MCF 10A (cell line): ENCODE measurements at regions not wholly inside any gene's neighbourhood (a gene's known extent, or its start where the extent isn't known, plus 50 kb on each side); places are given as distances from the start of the nearest gene placed in this dataset.

Experiments used
- BruUV-seq: library from RNA; stranded (reverse); fragments of 400-500 nt; replicated peaks from 2 replicates; lab custom pipeline; 2021; lab: Mats Ljungman, UMichigan
- CTCF ChIA-PET: fragments of 300-600 bp; sonication (Branson Sonifier 250); formaldehyde crosslinking; extraction: SDS; loops from one replicate; lab custom pipeline; 2021; ENCODE audit warnings: antibody characterized with exemption, inconsistent platforms; lab: Yijun Ruan, JAX
- POLR2A ChIA-PET: fragments of 300-600, 350-650 bp; sonication (Branson Sonifier 250); formaldehyde crosslinking; extraction: SDS; loops from one replicate; lab custom pipeline; 2020; ENCODE audit warnings: antibody characterized with exemption, inconsistent platforms; lab: Yijun Ruan, JAX
- DNase-seq: peaks from one replicate; pipeline ENCODE4 v3.0.0-alpha.2; 2018; ENCODE audit not compliant: unreplicated experiment
- H3K27ac Mint-ChIP-seq: one replicate; pipeline ENCODE4 v1.8.0; 2022; ENCODE audit warnings: mild to moderate bottlenecking, low read depth, mixed read lengths; ENCODE audit not compliant: unreplicated experiment
- H3K27me3 Mint-ChIP-seq: one replicate; pipeline ENCODE4 v1.8.0; 2022; ENCODE audit warnings: mixed read lengths; ENCODE audit not compliant: insufficient read depth, unreplicated experiment
- H3K36me3 Mint-ChIP-seq: one replicate; pipeline ENCODE4 v1.8.0; 2022; ENCODE audit warnings: mild to moderate bottlenecking, moderate library complexity, mixed read lengths; ENCODE audit not compliant: insufficient read depth, unreplicated experiment
- H3K4me1 Mint-ChIP-seq: one replicate; pipeline ENCODE4 v1.8.0; 2022; ENCODE audit warnings: mixed read lengths; ENCODE audit not compliant: insufficient read depth, unreplicated experiment
- H3K4me3 Mint-ChIP-seq: one replicate; pipeline ENCODE4 v1.8.0; 2022; ENCODE audit warnings: mild to moderate bottlenecking, moderate library complexity, mixed read lengths; ENCODE audit not compliant: unreplicated experiment
- H3K9me3 Mint-ChIP-seq: one replicate; pipeline ENCODE4 v1.8.0; 2022; ENCODE audit warnings: mixed read lengths; ENCODE audit not compliant: unreplicated experiment
- intact Hi-C: fragments of 100-400 bp; cut with micrococcal nuclease; formaldehyde crosslinking; loops from 2 replicates; pipeline ENCODE4 v1.14.1; 2022
- TF ChIP-seq, protein P1 (sequence below): fragments of 200-600 bp; IDR thresholded peaks from one replicate; pipeline ENCODE4 v1.8.0; 2022; ENCODE audit warnings: antibody characterized with exemption, mild to moderate bottlenecking; ENCODE audit not compliant: unreplicated experiment

- Mint-ChIP-seq H3K27ac (no peak overlapping the region), H3K36me3 (no peaks in the 10 kb centered on the region), H3K9me3 (no peaks in the 10 kb centered on the region), H3K4me3 (no peak overlapping the region), H3K4me1 (no peaks in the 10 kb centered on the region), H3K27me3 (no peaks in the 10 kb centered on the region)
- TF ChIP-seq, protein P1, sequence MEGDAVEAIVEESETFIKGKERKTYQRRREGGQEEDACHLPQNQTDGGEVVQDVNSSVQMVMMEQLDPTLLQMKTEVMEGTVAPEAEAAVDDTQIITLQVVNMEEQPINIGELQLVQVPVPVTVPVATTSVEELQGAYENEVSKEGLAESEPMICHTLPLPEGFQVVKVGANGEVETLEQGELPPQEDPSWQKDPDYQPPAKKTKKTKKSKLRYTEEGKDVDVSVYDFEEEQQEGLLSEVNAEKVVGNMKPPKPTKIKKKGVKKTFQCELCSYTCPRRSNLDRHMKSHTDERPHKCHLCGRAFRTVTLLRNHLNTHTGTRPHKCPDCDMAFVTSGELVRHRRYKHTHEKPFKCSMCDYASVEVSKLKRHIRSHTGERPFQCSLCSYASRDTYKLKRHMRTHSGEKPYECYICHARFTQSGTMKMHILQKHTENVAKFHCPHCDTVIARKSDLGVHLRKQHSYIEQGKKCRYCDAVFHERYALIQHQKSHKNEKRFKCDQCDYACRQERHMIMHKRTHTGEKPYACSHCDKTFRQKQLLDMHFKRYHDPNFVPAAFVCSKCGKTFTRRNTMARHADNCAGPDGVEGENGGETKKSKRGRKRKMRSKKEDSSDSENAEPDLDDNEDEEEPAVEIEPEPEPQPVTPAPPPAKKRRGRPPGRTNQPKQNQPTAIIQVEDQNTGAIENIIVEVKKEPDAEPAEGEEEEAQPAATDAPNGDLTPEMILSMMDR = no peak
- BruUV-seq = no TSS peak
- POLR2A ChIA-PET = no interaction called here
- no peak for DNase-seq
- intact Hi-C loops = no loop called here
- CTCF ChIA-PET = interaction anchor here (0.7 to 1.1 kb wide), 4 partner anchors 11 to 1636 kb away, joined by 3 to 4 read pairs (median 3); no protein-coding TSS in a partner anchor
These were observed 676.4 kb upstream of the INTU start for GRCh38 chr4:126956184-126956897.

- peak; percentile 26 for DNase-seq
- H3K4me1 Mint-ChIP-seq = no peaks in the 10 kb centered on the region
- no peaks in the 10 kb centered on the region for H3K9me3 Mint-ChIP-seq
- H3K36me3 Mint-ChIP-seq = no peaks in the 10 kb centered on the region
- TF ChIP-seq, protein P1 = peak; percentile 29
- H3K4me3 Mint-ChIP-seq = no peak overlapping the region
- intact Hi-C loops = loop anchor here (1.0 kb wide), 1 partner anchor 330 kb away; no protein-coding TSS in a partner anchor
- H3K27me3 Mint-ChIP-seq = no peaks in the 10 kb centered on the region
- no TSS peak for BruUV-seq
- ChIA-PET POLR2A (no interaction called here), CTCF (interaction anchor here (0.5 to 1.7 kb wide), 7 partner anchors 12 to 767 kb away, joined by 3 to 5 read pairs (median 3); no protein-coding TSS in a partner anchor)
- no peak overlapping the region for H3K27ac Mint-ChIP-seq
These were observed 675.2 kb upstream of the INTU start for GRCh38 chr4:126957556-126957955.

GRCh38 chr4:126957987-126958386 lies 674.8 kb upstream of the INTU start:
- no TSS peak for BruUV-seq
- TF ChIP-seq, protein P1 = peak; percentile 5
- intact Hi-C loops = loop anchor here (1.0 kb wide), 1 partner anchor 331 kb away; no protein-coding TSS in a partner anchor
- CTCF ChIA-PET = interaction anchor here (0.5 to 1.7 kb wide), 4 partner anchors 12 to 767 kb away, joined by 3 to 5 read pairs (median 3); no protein-coding TSS in a partner anchor
- no peak overlapping the region for H3K27ac Mint-ChIP-seq
- H3K36me3 Mint-ChIP-seq = no peaks in the 10 kb centered on the region
- POLR2A ChIA-PET = no interaction called here
- H3K4me1 Mint-ChIP-seq = no peaks in the 10 kb centered on the region
- no peaks in the 10 kb centered on the region for H3K27me3 Mint-ChIP-seq
- H3K9me3 Mint-ChIP-seq = no peaks in the 10 kb centered on the region
- no peak for DNase-seq
- H3K4me3 Mint-ChIP-seq = no peak overlapping the region

DNA sequence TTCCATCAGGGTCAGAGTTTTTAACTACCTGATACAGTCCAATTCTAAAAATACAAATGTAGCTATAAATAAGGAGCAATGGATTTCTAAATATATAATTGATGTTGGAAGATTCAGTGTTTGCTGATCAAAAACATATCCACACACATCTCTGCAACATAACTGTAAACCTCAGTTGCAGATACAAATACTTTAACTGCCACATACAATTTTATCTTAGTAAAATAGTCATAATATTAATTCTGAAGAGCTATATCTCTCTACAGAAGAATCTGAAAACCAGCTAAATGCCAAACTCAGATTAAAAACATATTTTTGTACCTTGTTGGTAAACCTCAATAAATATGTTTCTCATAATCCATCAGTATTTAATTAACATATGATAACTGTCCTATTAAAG lies 674.3 kb upstream of the INTU start:
- Mint-ChIP-seq H3K4me3 (no peak overlapping the region), H3K27me3 (no peaks in the 10 kb centered on the region), H3K9me3 (no peaks in the 10 kb centered on the region), H3K27ac (no peak overlapping the region), H3K36me3 (no peaks in the 10 kb centered on the region), H3K4me1 (no peaks in the 10 kb centered on the region)
- POLR2A ChIA-PET = no interaction called here
- intact Hi-C loops = no loop called here
- DNase-seq = no peak
- CTCF ChIA-PET = interaction anchor here (0.8 to 1.7 kb wide), 2 partner anchors 331 to 1211 kb away, joined by 4 to 5 read pairs; no protein-coding TSS in a partner anchor
- BruUV-seq = no TSS peak
- TF ChIP-seq, protein P1 = no peak
